ENCODE measurements at regions not wholly inside any gene's neighbourhood (a gene's known extent, or its start where the extent isn't known, plus 50 kb on each side); places are given as distances from the start of the nearest gene placed in this dataset.

- TF ChIP-seq, protein P1, sequence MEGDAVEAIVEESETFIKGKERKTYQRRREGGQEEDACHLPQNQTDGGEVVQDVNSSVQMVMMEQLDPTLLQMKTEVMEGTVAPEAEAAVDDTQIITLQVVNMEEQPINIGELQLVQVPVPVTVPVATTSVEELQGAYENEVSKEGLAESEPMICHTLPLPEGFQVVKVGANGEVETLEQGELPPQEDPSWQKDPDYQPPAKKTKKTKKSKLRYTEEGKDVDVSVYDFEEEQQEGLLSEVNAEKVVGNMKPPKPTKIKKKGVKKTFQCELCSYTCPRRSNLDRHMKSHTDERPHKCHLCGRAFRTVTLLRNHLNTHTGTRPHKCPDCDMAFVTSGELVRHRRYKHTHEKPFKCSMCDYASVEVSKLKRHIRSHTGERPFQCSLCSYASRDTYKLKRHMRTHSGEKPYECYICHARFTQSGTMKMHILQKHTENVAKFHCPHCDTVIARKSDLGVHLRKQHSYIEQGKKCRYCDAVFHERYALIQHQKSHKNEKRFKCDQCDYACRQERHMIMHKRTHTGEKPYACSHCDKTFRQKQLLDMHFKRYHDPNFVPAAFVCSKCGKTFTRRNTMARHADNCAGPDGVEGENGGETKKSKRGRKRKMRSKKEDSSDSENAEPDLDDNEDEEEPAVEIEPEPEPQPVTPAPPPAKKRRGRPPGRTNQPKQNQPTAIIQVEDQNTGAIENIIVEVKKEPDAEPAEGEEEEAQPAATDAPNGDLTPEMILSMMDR (IDR thresholded peaks at IDR 0.05), result no peak
- no peak for TF ChIP-seq POLR2A (IDR thresholded peaks at IDR 0.05)
Measured at GRCh38 chr2:208867374-208867773, 460.8 kb downstream of the PTH2R start.
